Renal cortical epithelial cell (primary cell): ENCODE measurements at regions not wholly inside any gene's neighbourhood (a gene's known extent, or its start where the extent isn't known, plus 50 kb on each side); places are given as distances from the start of the nearest gene placed in this dataset.
A peak's percentile ranks its signal among the peaks of the same experiment; 100 is the strongest.
"Not testable (repeated sequence)": the region's sequence is repeated elsewhere in the genome, so short reads cannot be mapped to it uniquely, and the experiment has no call there.

Source experiments
- DNase-seq: peaks from one replicate; pipeline ENCODE4 v3.0.0-alpha.2; 2011; ENCODE audit warnings: low read depth

DNA sequence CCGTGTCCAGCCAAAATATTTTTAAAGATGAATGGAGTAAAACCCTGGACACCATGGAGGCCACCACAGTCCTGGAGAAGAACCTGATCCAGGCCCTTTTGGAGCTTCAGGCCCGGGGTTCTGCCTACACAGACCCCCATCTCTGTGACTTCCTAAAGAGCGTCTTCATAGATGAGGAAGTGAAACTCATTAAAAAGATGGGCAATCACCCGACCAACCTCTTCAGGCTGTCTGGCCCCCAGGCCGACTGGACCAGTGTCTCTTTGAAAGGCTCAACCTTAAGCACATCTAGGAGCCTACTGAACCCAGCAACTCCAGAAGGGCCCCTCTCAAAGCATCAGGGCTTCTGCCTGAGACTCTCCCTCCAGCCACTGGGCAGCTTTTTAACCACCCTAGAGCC, 107.9 kb upstream of the FAM174B start:
- DNase-seq, result no peak

- not testable (repeated sequence) for DNase-seq
These were observed 112.6 kb upstream of the FAM174B start for GRCh38 chr15:92768131-92768530.

DNA sequence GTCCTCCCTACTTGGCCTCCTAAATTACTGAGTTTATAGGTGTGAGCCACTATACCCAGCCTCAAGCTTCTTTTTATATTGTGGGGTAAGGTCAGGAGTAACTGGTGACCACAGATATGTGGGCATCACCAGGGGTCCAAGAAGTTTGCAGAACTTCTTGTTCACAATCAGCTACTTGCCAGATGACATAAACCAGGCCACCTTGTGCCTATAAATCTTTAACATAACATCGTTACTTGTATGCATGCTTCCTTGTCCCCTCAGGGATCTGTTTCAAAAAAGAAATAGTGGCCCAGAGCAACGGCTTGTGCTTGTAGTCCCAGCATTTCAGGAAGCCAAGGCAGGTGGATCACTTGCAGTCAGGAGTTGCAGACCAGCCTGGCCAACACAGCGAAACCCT, 115.1 kb upstream of the FAM174B start:
- DNase-seq, result no peak

GRCh38 chr15:92772061-92772460, 116.5 kb upstream of the FAM174B start:
- DNase-seq, result no peak

- no peak for DNase-seq
These were observed 117.2 kb upstream of the FAM174B start for GRCh38 chr15:92772626-92773244.

DNA sequence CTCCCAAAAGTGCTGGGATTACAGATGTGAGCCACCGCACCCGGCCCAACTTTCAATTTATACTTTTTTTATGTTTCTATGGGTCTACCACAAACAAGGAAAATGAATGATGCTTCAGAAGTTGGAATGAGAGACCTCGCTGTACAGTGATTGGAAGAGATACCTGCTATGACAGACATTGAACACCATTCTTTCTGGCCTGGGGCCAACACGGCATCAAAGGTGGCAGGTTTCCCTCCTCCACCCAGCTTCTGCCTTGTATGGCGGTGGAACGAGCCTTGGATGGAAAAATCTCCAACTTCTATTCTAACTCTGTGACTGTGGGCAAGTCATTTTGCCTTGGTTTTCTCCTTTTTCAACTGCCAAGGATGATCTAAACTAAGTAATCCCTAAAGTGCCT, 117.8 kb upstream of the FAM174B start:
- DNase-seq, result no peak

- DNase-seq, result no peak
These were observed 120.2 kb upstream of the CHD2 start for GRCh38 chr15:92779874-92780273.

GRCh38 chr15:92780843-92781242, 119.3 kb upstream of the CHD2 start:
- DNase-seq, result no peak

DNA sequence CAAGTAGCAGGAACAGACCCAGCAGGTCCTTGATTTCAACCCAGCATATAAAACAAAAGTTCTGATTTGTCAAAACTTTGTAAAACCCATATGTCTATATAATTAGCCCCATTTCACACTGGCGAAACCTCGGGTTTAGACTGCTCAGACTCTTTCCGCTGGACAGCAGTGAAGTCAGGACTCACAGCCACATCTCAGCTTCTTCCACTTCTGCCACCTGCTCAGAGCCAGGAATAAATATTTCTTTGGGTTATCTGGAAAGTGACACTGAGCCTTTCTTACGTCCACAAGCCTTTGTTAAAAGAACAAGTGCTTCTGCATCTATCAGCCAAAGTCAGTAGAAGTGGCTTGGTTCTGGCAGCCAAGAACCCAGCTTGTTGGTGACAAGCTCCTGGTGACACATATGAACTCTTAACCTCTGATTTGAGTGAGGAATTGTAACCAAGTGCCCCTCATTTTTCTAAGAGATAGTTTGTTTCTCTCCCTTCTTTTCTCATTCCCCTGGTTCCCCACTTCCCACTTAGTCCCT, 118.1 kb upstream of the CHD2 start:
- no peak for DNase-seq

DNA sequence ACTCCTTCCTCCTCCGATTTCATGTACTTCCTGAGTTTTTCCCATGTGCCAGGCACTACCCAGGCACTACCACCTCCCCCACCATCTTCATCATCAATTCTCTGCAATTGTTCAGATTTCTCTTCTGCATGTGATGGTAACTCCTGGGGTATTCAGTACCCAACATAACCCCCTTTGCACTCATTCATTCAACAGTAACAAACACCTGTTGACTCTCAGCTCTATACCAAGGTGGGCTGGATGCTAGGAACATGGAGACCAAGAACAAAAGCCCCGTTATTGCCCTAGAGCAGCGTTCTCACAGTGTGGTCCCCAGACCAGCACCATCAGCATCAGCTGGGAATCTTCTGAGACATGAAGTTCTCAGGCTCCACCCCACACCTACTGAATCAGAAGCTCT, 113.0 kb upstream of the CHD2 start:
- no peak for DNase-seq

- no peak for DNase-seq
These were observed 111.9 kb upstream of the CHD2 start for GRCh38 chr15:92788196-92788595.

DNA sequence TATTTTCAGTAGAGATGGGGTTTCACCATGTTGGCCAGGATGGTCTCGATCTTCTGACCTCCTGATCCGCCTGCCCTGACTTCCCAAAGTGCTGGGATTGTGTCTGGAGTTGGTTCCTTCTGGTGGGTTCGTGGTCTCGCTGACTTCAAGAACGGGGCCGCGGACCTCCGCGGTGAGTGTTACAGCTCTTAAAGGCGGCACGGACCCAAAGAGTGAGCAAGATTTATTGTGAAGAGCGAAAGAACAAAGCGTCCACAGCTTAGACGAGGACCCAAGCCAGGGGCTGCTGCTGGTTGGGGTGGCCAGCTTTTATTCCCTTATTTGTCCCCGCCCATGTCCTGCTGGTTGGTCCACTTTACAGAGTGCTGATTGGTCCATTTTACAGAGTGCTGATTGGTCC, 111.3 kb upstream of the CHD2 start:
- not testable (repeated sequence) for DNase-seq

- no peak for DNase-seq
These were observed 103.9 kb upstream of the CHD2 start for GRCh38 chr15:92796161-92796611.

- DNase-seq, result peak; percentile 86
These were observed 102.7 kb upstream of the CHD2 start for GRCh38 chr15:92797168-92798052.

GRCh38 chr15:92800013-92800412, 100.1 kb upstream of the CHD2 start:
- DNase-seq, result no peak

- DNase-seq, result not testable (repeated sequence)
These were observed 99.6 kb upstream of the CHD2 start for GRCh38 chr15:92800416-92801055.

DNA sequence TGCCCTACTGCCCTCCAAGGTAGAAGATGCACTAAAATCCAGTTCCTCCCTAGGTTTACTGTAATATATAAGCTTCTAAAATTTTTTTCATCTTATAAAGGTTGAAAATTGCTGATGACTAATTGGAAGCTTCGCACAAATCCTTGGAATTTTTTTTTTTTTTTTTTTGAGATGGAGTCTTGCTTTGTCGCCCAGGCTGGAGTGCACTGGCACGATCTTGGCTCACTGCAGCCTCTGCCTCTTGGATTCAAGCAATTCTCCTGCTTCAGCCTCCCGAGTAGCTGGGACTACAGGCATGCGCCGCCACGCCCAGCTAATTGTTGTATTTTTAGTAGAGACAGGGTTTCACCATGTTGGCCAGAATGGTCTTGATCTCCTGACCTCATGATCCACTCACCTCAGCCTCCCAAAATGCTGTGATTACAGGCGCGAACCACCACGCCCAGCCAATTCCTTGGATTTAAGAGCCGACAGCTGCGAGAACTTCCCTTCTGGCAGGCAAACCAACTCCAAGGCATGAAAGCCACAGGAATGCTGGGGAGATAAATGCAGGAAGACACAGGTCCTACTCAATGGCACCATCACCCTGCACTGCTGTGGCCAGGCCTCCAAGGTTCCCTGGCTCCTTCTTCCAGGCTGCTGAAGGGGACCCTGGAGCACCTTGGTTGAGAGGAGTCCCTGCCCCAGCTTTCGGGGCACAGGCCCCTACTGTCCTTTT, 98.9 kb upstream of the CHD2 start:
- peak; percentile 79 for DNase-seq

DNA sequence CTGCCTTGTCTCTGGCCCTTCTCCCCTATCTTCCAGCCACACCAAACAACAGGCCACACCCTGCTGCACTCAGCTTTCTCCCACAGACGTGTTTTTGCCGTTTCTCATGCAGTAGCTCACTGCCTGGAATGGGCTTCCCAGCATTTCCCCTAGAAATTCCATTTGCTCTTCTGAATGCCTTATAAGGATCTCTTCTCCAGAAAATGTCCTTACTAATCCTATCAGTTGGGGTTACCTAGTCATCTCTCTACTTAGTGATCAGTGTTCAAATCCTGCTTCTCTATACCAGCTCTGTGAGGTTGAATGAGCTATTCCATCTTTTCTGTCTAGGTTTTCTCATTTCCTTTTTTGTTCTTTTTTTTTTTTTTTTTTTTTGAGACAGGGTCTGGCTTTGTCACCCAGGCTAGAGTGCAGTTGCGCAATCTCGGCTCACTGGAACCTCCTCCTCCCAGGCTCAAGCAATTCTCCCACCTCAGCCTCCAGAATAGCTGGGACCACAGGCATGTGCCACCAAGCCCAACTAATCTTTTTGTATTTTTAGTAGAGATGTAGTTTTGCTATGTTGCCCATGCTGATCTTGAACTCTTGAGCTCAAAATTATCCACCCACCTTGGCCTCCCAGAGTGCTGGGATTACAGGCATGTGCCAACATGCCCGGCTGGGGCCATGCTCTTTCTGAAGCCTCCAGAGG, 98.2 kb upstream of the CHD2 start:
- DNase-seq, result peak; percentile 80

- no peak for DNase-seq
These were observed 96.6 kb upstream of the CHD2 start for GRCh38 chr15:92803536-92803851.

DNA sequence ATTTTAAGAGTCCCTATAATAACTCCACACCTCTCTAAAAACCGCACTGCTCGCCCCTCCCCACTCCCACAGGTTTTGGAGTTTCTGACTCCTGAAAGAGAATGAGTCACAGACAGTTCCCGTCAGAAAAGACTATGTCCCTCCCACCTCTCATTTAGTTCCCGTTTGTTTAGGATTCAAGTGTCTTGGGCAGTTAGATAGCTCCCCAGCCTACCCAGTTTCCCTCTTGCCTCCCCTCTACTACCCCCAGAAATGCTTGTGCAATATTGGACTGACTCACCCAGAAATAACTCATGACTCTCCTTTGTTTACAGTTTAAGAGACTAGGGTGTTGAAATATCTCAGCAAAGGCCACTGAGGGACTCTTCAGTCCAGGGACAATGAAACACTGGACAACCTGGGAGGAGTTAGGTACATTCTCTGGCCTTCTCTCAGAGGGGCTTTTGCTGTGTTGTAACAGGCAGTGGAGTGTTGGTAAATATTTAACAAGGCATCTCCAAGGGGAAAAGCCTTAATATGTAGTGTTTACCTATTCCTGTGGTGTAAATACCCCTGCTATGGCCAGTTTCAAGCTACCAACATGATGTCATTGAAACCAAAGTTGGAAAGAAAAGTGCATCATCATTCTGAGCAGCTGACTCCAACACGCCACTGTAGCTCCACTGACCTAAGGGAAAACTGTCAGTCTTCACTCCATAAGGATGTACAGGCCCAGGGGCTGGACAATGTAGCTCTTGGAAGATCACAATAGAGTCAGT, 96.1 kb upstream of the CHD2 start:
- peak; percentile 100 for DNase-seq

- DNase-seq, result not testable (repeated sequence)
These were observed 95.6 kb upstream of the CHD2 start for GRCh38 chr15:92804610-92804936.
